Right lobe of liver (tissue), 4 donors: ENCODE measurements at regions not wholly inside any gene's neighbourhood (a gene's known extent, or its start where the extent isn't known, plus 50 kb on each side); places are given as distances from the start of the nearest gene placed in this dataset.

Source experiments
- POLR2A ChIP-seq: fragments of 450-650 bp; IDR thresholded peaks from one replicate; pipeline ENCODE4 v1.6.1; 2017; ENCODE audit warnings: antibody characterized with exemption, mild to moderate bottlenecking
- TF ChIP-seq, protein P1 (sequence below), 4 donors: fragments of 200-600 bp in 3 of 4; fragments of 450-650 bp in 1 of 4; IDR thresholded peaks; one replicate each; pipeline versions ENCODE4 v1.5.1 to v1.8.0; 2016 to 2022; ENCODE audit warnings: antibody characterized with exemption in 4 of 4, mild to moderate bottlenecking in 2 of 4
- donor health status: DM: no; HTN: no; CAD: no.
- donor health status: DM: no; HTN: no; CAD: no.
- donor health status: DM: no; HTN: yes; CAD: no.

DNA sequence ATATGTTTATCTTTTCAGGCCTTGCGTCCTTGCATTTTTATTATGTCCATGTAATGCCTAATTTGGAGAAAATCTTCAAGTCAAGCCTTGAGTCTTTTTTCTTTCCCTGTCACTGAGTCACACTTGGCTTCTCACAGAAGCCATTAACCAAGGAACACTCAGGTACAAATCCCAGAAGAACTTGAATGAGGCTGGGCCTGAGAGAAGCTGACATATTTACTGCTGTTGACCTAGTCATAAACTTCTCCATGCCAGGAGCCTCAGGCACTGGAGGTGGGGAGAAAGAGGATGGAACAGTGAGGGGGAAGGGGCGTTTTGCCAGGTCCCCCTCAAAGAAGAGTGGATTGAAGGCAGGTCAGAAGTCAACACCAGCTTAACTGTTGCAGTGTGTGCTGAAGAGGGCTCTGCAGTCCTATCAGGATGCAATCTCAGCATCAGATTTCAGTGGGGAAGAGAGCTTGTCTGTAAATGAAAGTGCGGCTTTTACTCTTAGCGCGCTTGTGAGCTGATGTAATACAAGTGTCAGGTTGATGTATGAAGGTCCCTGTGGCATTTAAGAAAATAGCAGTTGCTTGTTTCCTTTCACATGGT, 526.0 kb downstream of the ETS1 start:
- TF ChIP-seq, protein P1, sequence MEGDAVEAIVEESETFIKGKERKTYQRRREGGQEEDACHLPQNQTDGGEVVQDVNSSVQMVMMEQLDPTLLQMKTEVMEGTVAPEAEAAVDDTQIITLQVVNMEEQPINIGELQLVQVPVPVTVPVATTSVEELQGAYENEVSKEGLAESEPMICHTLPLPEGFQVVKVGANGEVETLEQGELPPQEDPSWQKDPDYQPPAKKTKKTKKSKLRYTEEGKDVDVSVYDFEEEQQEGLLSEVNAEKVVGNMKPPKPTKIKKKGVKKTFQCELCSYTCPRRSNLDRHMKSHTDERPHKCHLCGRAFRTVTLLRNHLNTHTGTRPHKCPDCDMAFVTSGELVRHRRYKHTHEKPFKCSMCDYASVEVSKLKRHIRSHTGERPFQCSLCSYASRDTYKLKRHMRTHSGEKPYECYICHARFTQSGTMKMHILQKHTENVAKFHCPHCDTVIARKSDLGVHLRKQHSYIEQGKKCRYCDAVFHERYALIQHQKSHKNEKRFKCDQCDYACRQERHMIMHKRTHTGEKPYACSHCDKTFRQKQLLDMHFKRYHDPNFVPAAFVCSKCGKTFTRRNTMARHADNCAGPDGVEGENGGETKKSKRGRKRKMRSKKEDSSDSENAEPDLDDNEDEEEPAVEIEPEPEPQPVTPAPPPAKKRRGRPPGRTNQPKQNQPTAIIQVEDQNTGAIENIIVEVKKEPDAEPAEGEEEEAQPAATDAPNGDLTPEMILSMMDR (IDR thresholded peaks at IDR 0.05) = no peak
- no peak for TF ChIP-seq POLR2A
